A673 (cell line): ENCODE measurements at regions not wholly inside any gene's neighbourhood (a gene's known extent, or its start where the extent isn't known, plus 50 kb on each side); places are given as distances from the start of the nearest gene placed in this dataset.
A peak's percentile ranks its signal among the peaks of the same experiment; 100 is the strongest.

Experiments used
- BruUV-seq: library from RNA; stranded (reverse); fragments of 400-500 nt; replicated peaks from 2 replicates; lab custom pipeline; 2021; lab: Mats Ljungman, UMichigan
- CTCF ChIA-PET: fragments of 300-600 bp; sonication (Branson Sonifier 250); formaldehyde crosslinking; loops from one replicate; lab custom pipeline; 2022; ENCODE audit warnings: antibody characterized with exemption; lab: Charles Lee
- POLR2A ChIA-PET: fragments of 300-600 bp; sonication (Branson Sonifier 250); formaldehyde crosslinking; loops from one replicate; lab custom pipeline; 2022; ENCODE audit warnings: antibody characterized with exemption; ENCODE audit not compliant: low non-redundant PET; lab: Charles Lee
- DNase-seq: peaks from one replicate; pipeline ENCODE4 v3.0.0-alpha.2; 2015; ENCODE audit warnings: low spot score
- H3K27ac ChIP-seq: fragments of 200-600 bp; sonication (generic); 2 replicates; pipeline ENCODE4 v1.5.1; 2016; ENCODE audit warnings: mixed run types, low read depth, mild to moderate bottlenecking, mixed read lengths, antibody characterized with exemption, low read length; ENCODE audit not compliant: poor library complexity, severe bottlenecking
- H3K27me3 ChIP-seq: fragments of 200-600 bp; sonication (generic); replicated peaks from 2 replicates; pipeline ENCODE4 v1.6.1; 2017; ENCODE audit warnings: mixed run types, low read depth, mild to moderate bottlenecking, mixed read lengths, antibody characterized with exemption, low read length; ENCODE audit not compliant: insufficient read depth, poor library complexity
- H3K36me3 ChIP-seq: fragments of 200-600 bp; sonication (generic); 2 replicates; pipeline ENCODE4 v1.6.1; 2016; ENCODE audit warnings: mixed run types, mild to moderate bottlenecking, mixed read lengths, antibody characterized with exemption, low read length; ENCODE audit not compliant: insufficient read depth, poor library complexity, severe bottlenecking
- H3K4me1 ChIP-seq: fragments of 200-600 bp; sonication (generic); 2 replicates; pipeline ENCODE4 v1.6.1; 2017; ENCODE audit warnings: mixed run types, mild to moderate bottlenecking, mixed read lengths, antibody characterized with exemption, low read length; ENCODE audit not compliant: insufficient read depth, poor library complexity, severe bottlenecking
- H3K4me3 ChIP-seq: fragments of 200-600 bp; sonication (generic); 2 replicates; pipeline ENCODE4 v1.5.1; 2016; ENCODE audit warnings: low read depth, mixed run types, mild to moderate bottlenecking, mixed read lengths, low read length; ENCODE audit not compliant: poor library complexity, severe bottlenecking
- H3K9me3 ChIP-seq: fragments of 200-600 bp; sonication (generic); 2 replicates; pipeline ENCODE4 v1.6.1; 2016; ENCODE audit warnings: mixed run types, low read depth, mild to moderate bottlenecking, mixed read lengths, antibody characterized with exemption, low read length; ENCODE audit not compliant: poor library complexity, severe bottlenecking
- CTCF ChIP-seq: fragments of 300-800, 200-600 bp; sonication (generic); conservative IDR thresholded peaks from 2 replicates; pipeline ENCODE4 v1.5.1; 2017; ENCODE audit warnings: low read depth, mild to moderate bottlenecking, antibody characterized with exemption, low read length, moderate library complexity, mixed read lengths
- EZH2 ChIP-seq: fragments of 200-600 bp; sonication (generic); IDR thresholded peaks from 2 replicates; pipeline ENCODE4 v1.6.1; 2017; ENCODE audit warnings: borderline replicate concordance, low read depth, mild to moderate bottlenecking, mixed read lengths, antibody characterized with exemption, low read length; ENCODE audit not compliant: poor library complexity, severe bottlenecking
- intact Hi-C: fragments of 100-400 bp; cut with micrococcal nuclease; formaldehyde crosslinking; loops from one replicate; pipeline ENCODE4 v1.10.0; 2022; ENCODE audit not compliant: unreplicated experiment

- H3K27me3 ChIP-seq = peaks cover 6% of the 10 kb centered on the region
- H3K27ac ChIP-seq = no peak overlapping the region
- DNase-seq = no peak
- H3K4me1 ChIP-seq = no peaks in the 10 kb centered on the region
- BruUV-seq = no TSS peak
- no peak for TF ChIP-seq EZH2
- no peaks in the 10 kb centered on the region for H3K9me3 ChIP-seq
- no peaks in the 10 kb centered on the region for H3K36me3 ChIP-seq
- intact Hi-C loops = no loop called here
- CTCF ChIA-PET = no interaction called here
- POLR2A ChIA-PET = no interaction called here
- no peak overlapping the region for H3K4me3 ChIP-seq
Measured at GRCh38 chr13:37357548-37357947, 241.0 kb downstream of the POSTN start.

- no peak for DNase-seq
- no peak overlapping the region for H3K4me3 ChIP-seq
- intact Hi-C loops = no loop called here
- BruUV-seq = no TSS peak
- ChIA-PET CTCF (no interaction called here), POLR2A (no interaction called here)
- no peak for TF ChIP-seq EZH2
- TF ChIP-seq CTCF = no peak
- H3K36me3 ChIP-seq = no peaks in the 10 kb centered on the region
- no peaks in the 10 kb centered on the region for H3K9me3 ChIP-seq
- no peak overlapping the region for H3K27ac ChIP-seq
- H3K4me1 ChIP-seq = no peaks in the 10 kb centered on the region
- H3K27me3 ChIP-seq = no peaks in the 10 kb centered on the region
Measured at GRCh38 chr13:37353911-37354310, 244.7 kb downstream of the POSTN start.

- no peak for TF ChIP-seq CTCF
- no peak for TF ChIP-seq EZH2
- Histone ChIP-seq H3K4me1 (no peaks in the 10 kb centered on the region), H3K9me3 (no peaks in the 10 kb centered on the region), H3K4me3 (no peak overlapping the region), H3K27ac (no peak overlapping the region), H3K36me3 (no peaks in the 10 kb centered on the region), H3K27me3 (no peaks in the 10 kb centered on the region)
- DNase-seq = no peak
- ChIA-PET POLR2A (no interaction called here), CTCF (no interaction called here)
- intact Hi-C loops = no loop called here
- no TSS peak for BruUV-seq
Measured at GRCh38 chr13:37351211-37351610, 245.7 kb upstream of the CSNK1A1L start.

GRCh38 chr13:37349916-37350315, 244.5 kb upstream of the CSNK1A1L start:
- Histone ChIP-seq H3K4me3 (no peak overlapping the region), H3K4me1 (no peaks in the 10 kb centered on the region), H3K27ac (no peak overlapping the region), H3K27me3 (no peaks in the 10 kb centered on the region), H3K9me3 (no peaks in the 10 kb centered on the region), H3K36me3 (no peaks in the 10 kb centered on the region)
- TF ChIP-seq EZH2 (no peak), CTCF (no peak)
- peak; percentile 21 for DNase-seq
- intact Hi-C loops = no loop called here
- no TSS peak for BruUV-seq
- POLR2A ChIA-PET = no interaction called here
- CTCF ChIA-PET = no interaction called here
